Suprapubic skin (tissue), 4 donors: ENCODE measurements at regions not wholly inside any gene's neighbourhood (a gene's known extent, or its start where the extent isn't known, plus 50 kb on each side); places are given as distances from the start of the nearest gene placed in this dataset.

Source experiments
- EP300 ChIP-seq: sonication (generic); formaldehyde crosslinking; IDR thresholded peaks from one replicate; pipeline ENCODE4 v1.6.1; 2017; ENCODE audit warnings: antibody characterized with exemption
- POLR2A ChIP-seq, 2 donors: fragments of 450-650 bp; IDR thresholded peaks; one replicate each; pipeline ENCODE4 v1.6.1; 2017; ENCODE audit warnings: antibody characterized with exemption in 2 of 2, mild to moderate bottlenecking in 2 of 2, moderate library complexity in 2 of 2
- POLR2AphosphoS5 ChIP-seq, 3 donors: sonication (generic); formaldehyde crosslinking; IDR thresholded peaks; one replicate each; pipeline ENCODE4 v1.6.1; 2017; ENCODE audit warnings: antibody characterized with exemption in 3 of 3
- TF ChIP-seq, protein P1 (sequence below), 2 donors: fragments of 200-600 bp in 1 of 2; fragments of 450-650 bp in 1 of 2; sonication (generic) in 1 of 2; IDR thresholded peaks; one replicate each; pipeline ENCODE4 v1.5.1; 2016 to 2019; ENCODE audit warnings: antibody characterized with exemption in 2 of 2, mild to moderate bottlenecking in 1 of 2, moderate library complexity in 1 of 2

DNA sequence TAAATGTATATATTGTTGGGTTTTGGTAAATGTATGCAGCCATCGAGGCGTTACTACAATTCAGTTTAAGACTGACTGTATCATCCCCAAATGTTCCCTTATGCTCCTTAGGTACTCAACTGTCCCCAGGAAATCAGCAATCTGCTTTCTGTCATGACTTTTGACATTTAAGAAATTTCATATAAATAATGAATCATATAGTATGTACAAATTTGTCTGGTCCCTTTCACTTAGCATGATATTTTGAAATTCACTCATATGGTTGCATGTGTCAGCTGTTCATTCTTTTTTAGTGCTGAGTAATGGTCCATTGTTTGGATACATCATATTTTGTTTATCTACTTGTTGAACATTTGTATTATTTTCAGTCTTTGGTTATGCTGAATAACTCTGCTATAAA is 218.8 kb downstream of the C4orf33 start:
- TF ChIP-seq, protein P1, sequence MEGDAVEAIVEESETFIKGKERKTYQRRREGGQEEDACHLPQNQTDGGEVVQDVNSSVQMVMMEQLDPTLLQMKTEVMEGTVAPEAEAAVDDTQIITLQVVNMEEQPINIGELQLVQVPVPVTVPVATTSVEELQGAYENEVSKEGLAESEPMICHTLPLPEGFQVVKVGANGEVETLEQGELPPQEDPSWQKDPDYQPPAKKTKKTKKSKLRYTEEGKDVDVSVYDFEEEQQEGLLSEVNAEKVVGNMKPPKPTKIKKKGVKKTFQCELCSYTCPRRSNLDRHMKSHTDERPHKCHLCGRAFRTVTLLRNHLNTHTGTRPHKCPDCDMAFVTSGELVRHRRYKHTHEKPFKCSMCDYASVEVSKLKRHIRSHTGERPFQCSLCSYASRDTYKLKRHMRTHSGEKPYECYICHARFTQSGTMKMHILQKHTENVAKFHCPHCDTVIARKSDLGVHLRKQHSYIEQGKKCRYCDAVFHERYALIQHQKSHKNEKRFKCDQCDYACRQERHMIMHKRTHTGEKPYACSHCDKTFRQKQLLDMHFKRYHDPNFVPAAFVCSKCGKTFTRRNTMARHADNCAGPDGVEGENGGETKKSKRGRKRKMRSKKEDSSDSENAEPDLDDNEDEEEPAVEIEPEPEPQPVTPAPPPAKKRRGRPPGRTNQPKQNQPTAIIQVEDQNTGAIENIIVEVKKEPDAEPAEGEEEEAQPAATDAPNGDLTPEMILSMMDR (IDR thresholded peaks at IDR 0.05) = no peak
- TF ChIP-seq POLR2A (IDR thresholded peaks at IDR 0.05) = no peak
- TF ChIP-seq EP300 = no peak
- TF ChIP-seq POLR2AphosphoS5 (IDR thresholded peaks at IDR 0.05) = no peak
